ENCODE measurements at regions not wholly inside any gene's neighbourhood (a gene's known extent, or its start where the extent isn't known, plus 50 kb on each side); places are given as distances from the start of the nearest gene placed in this dataset.
"Not testable (repeated sequence)": the region's sequence is repeated elsewhere in the genome, so short reads cannot be mapped to it uniquely, and the experiment has no call there.

GRCh38 chrX:2568125-2568524, 67.3 kb upstream of the DHRSX start:
- Histone ChIP-seq H3K27ac (no peak overlapping the region), H3K9me3 (peaks cover 3% of the 10 kb centered on the region), H3K27me3 (no peaks in the 10 kb centered on the region), H3K36me3 (no peaks in the 10 kb centered on the region), H3K4me3 (ENCODE audit: low read depth in 1 of 2, low read length in 1 of 2) (no peak overlapping the region), H3K4me1 (ENCODE audit: control insufficient read depth in 1 of 2, insufficient read depth in 1 of 2, low read depth in 1 of 2, low read length in 1 of 2) (no peaks in the 10 kb centered on the region)
- TF ChIP-seq, protein P1, sequence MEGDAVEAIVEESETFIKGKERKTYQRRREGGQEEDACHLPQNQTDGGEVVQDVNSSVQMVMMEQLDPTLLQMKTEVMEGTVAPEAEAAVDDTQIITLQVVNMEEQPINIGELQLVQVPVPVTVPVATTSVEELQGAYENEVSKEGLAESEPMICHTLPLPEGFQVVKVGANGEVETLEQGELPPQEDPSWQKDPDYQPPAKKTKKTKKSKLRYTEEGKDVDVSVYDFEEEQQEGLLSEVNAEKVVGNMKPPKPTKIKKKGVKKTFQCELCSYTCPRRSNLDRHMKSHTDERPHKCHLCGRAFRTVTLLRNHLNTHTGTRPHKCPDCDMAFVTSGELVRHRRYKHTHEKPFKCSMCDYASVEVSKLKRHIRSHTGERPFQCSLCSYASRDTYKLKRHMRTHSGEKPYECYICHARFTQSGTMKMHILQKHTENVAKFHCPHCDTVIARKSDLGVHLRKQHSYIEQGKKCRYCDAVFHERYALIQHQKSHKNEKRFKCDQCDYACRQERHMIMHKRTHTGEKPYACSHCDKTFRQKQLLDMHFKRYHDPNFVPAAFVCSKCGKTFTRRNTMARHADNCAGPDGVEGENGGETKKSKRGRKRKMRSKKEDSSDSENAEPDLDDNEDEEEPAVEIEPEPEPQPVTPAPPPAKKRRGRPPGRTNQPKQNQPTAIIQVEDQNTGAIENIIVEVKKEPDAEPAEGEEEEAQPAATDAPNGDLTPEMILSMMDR (IDR thresholded peaks at IDR 0.05) = no peak

- peaks cover 3% of the 10 kb centered on the region for H3K9me3 ChIP-seq
- TF ChIP-seq, protein P1 (IDR thresholded peaks at IDR 0.05) = no peak
- no peak overlapping the region for H3K4me3 ChIP-seq (ENCODE audit: low read depth in 1 of 2, low read length in 1 of 2)
- H3K36me3 ChIP-seq = no peaks in the 10 kb centered on the region
- no peak overlapping the region for H3K27ac ChIP-seq
- H3K4me1 ChIP-seq (ENCODE audit: control insufficient read depth in 1 of 2, insufficient read depth in 1 of 2, low read depth in 1 of 2, low read length in 1 of 2) = no peaks in the 10 kb centered on the region
- H3K27me3 ChIP-seq = no peaks in the 10 kb centered on the region
Measured at GRCh38 chrX:2566055-2566454, 65.3 kb upstream of the DHRSX start.

GRCh38 chrX:2561456-2561855, 60.7 kb upstream of the DHRSX start:
- Histone ChIP-seq H3K36me3 (no peaks in the 10 kb centered on the region), H3K27me3 (no peaks in the 10 kb centered on the region), H3K4me3 (ENCODE audit: low read depth in 1 of 2, low read length in 1 of 2) (no peak overlapping the region), H3K27ac (no peak overlapping the region), H3K9me3 (no peaks in the 10 kb centered on the region), H3K4me1 (ENCODE audit: control insufficient read depth in 1 of 2, insufficient read depth in 1 of 2, low read depth in 1 of 2, low read length in 1 of 2) (no peaks in the 10 kb centered on the region)
- TF ChIP-seq, protein P1 (IDR thresholded peaks at IDR 0.05) = no peak

GRCh38 chrX:2559124-2559523, 58.3 kb upstream of the DHRSX start:
- no peak overlapping the region for H3K4me3 ChIP-seq (ENCODE audit: low read depth in 1 of 2, low read length in 1 of 2)
- no peaks in the 10 kb centered on the region for H3K4me1 ChIP-seq (ENCODE audit: control insufficient read depth in 1 of 2, insufficient read depth in 1 of 2, low read depth in 1 of 2, low read length in 1 of 2)
- H3K36me3 ChIP-seq = no peaks in the 10 kb centered on the region
- H3K27me3 ChIP-seq = peaks cover 4% of the 10 kb centered on the region
- no peaks in the 10 kb centered on the region for H3K9me3 ChIP-seq
- no peak overlapping the region for H3K27ac ChIP-seq
- TF ChIP-seq, protein P1 (IDR thresholded peaks at IDR 0.05) = no peak

DNA sequence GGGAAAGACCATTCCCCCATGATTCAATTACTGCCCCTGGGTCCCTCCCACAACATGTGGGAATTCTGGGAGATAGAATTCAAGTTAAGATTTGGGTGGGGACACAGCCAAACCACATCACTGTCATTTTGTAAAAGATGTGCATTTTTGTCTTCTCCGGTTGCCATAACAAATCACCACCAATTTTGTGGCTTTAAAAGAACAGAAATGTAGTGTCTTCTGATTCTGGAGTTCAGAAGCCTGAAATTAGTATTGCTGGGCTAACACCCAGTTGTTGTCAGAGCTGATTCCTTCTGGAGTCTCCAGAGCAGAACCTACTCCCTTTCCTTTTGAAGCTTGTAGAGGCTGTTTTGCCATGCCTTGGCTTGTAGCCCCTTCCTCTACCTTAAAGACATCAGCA, 54.1 kb upstream of the DHRSX start:
- H3K4me1 ChIP-seq (ENCODE audit: control insufficient read depth in 1 of 2, insufficient read depth in 1 of 2, low read depth in 1 of 2, low read length in 1 of 2) = no peaks in the 10 kb centered on the region
- no peaks in the 10 kb centered on the region for H3K36me3 ChIP-seq
- no peaks in the 10 kb centered on the region for H3K9me3 ChIP-seq
- TF ChIP-seq, protein P1 (IDR thresholded peaks at IDR 0.05) = no peak
- H3K27ac ChIP-seq = no peak overlapping the region
- peaks cover 15% of the 10 kb centered on the region for H3K27me3 ChIP-seq
- H3K4me3 ChIP-seq (ENCODE audit: low read depth in 1 of 2, low read length in 1 of 2) = no peak overlapping the region

- H3K9me3 ChIP-seq; H3K36me3 ChIP-seq; H3K27ac ChIP-seq; H3K4me3 ChIP-seq (ENCODE audit: low read depth in 1 of 2, low read length in 1 of 2); H3K4me1 ChIP-seq (ENCODE audit: control insufficient read depth in 1 of 2, insufficient read depth in 1 of 2, low read depth in 1 of 2, low read length in 1 of 2): not testable (repeated sequence)
- H3K27me3 ChIP-seq = peaks cover 15% of the 10 kb centered on the region
Measured at GRCh38 chrX:2554066-2554465, 53.3 kb upstream of the DHRSX start.

Data from neutrophil (primary cell).